ENCODE measurements at regions not wholly inside any gene's neighbourhood (a gene's known extent, or its start where the extent isn't known, plus 50 kb on each side); places are given as distances from the start of the nearest gene placed in this dataset.

- DNase-seq (no peak), ATAC-seq (no peak)
- Histone ChIP-seq H3K4me3 (no peak overlapping the region), H3K36me3 (ENCODE audit: low read depth) (no peaks in the 10 kb centered on the region), H3K9me3 (no peaks in the 10 kb centered on the region), H3K4me1 (ENCODE audit: low read depth) (no peaks in the 10 kb centered on the region)
- no peak for TF ChIP-seq CTCF (IDR thresholded peaks at IDR 0.05)
- intact Hi-C loops (cut with DNase I, micrococcal nuclease): no loop called here
Measured at GRCh38 chr14:82724316-82724715, 1190.7 kb upstream of the SEL1L start.

GRCh38 chr14:82725213-82725612 is 1191.6 kb upstream of the SEL1L start:
- ATAC-seq: no peak
- Histone ChIP-seq H3K9me3 (no peaks in the 10 kb centered on the region), H3K4me1 (ENCODE audit: low read depth) (no peaks in the 10 kb centered on the region), H3K36me3 (ENCODE audit: low read depth) (no peaks in the 10 kb centered on the region), H3K4me3 (no peak overlapping the region)
- intact Hi-C loops (cut with DNase I, micrococcal nuclease): no loop called here
- DNase-seq: no peak
- no peak for TF ChIP-seq CTCF (IDR thresholded peaks at IDR 0.05)

GRCh38 chr14:82731526-82731925 is 1197.9 kb upstream of the SEL1L start:
- TF ChIP-seq CTCF (IDR thresholded peaks at IDR 0.05): no peak
- intact Hi-C loops (cut with DNase I, micrococcal nuclease): no loop called here
- Histone ChIP-seq H3K4me1 (ENCODE audit: low read depth) (no peaks in the 10 kb centered on the region), H3K9me3 (no peaks in the 10 kb centered on the region), H3K4me3 (no peak overlapping the region), H3K36me3 (ENCODE audit: low read depth) (no peaks in the 10 kb centered on the region)
- DNase-seq: no peak
- no peak for ATAC-seq

- no peak for TF ChIP-seq CTCF (IDR thresholded peaks at IDR 0.05)
- intact Hi-C loops (cut with DNase I, micrococcal nuclease): no loop called here
Measured at GRCh38 chr14:82740547-82740946, 1206.9 kb upstream of the SEL1L start.

GRCh38 chr14:82755476-82755875 is 1221.8 kb upstream of the SEL1L start:
- Histone ChIP-seq H3K36me3 (ENCODE audit: low read depth) (no peaks in the 10 kb centered on the region), H3K9me3 (no peaks in the 10 kb centered on the region), H3K4me3 (no peak overlapping the region), H3K4me1 (ENCODE audit: low read depth) (no peaks in the 10 kb centered on the region)
- DNase-seq: no peak
- intact Hi-C loops (cut with DNase I, micrococcal nuclease): no loop called here
- no peak for TF ChIP-seq CTCF (IDR thresholded peaks at IDR 0.05)
- no peak for ATAC-seq

More at GRCh38 chr14:82740547-82740946, 1206.9 kb upstream of the SEL1L start:
- DNase-seq: no peak
- H3K9me3 ChIP-seq: no peaks in the 10 kb centered on the region
- ATAC-seq: no peak
- no peak overlapping the region for H3K4me3 ChIP-seq
- H3K4me1 ChIP-seq (ENCODE audit: low read depth): no peaks in the 10 kb centered on the region
- H3K36me3 ChIP-seq (ENCODE audit: low read depth): no peaks in the 10 kb centered on the region

- ATAC-seq (no peak), DNase-seq (no peak)
- no peak for TF ChIP-seq CTCF (IDR thresholded peaks at IDR 0.05)
- intact Hi-C loops (cut with DNase I, micrococcal nuclease): no loop called here
- Histone ChIP-seq H3K36me3 (ENCODE audit: low read depth) (no peaks in the 10 kb centered on the region), H3K9me3 (peaks cover under 1% of the 10 kb centered on the region), H3K4me3 (no peak overlapping the region), H3K4me1 (ENCODE audit: low read depth) (no peaks in the 10 kb centered on the region)
Measured at GRCh38 chr14:82755923-82756322, 1222.3 kb upstream of the SEL1L start.

All from mucosa of descending colon (tissue), 3 donors.